ENCODE measurements at regions not wholly inside any gene's neighbourhood (a gene's known extent, or its start where the extent isn't known, plus 50 kb on each side); places are given as distances from the start of the nearest gene placed in this dataset.

GRCh38 chr18:68469049-68469625 is 245.8 kb downstream of the TMX3 start:
- H3K27ac ChIP-seq (ENCODE audit: low read depth): no peak overlapping the region
- no peak overlapping the region for H3K4me3 ChIP-seq (ENCODE audit: low read depth, low read length)
- H3K4me1 ChIP-seq (ENCODE audit: insufficient read depth): no peaks in the 10 kb centered on the region
- DNase-seq (ENCODE audit: extremely low spot score): no peak
- H3K36me3 ChIP-seq (ENCODE audit: insufficient read depth): no peaks in the 10 kb centered on the region
- WGBS: 67% methylated on average over 2 of the region's 2 CpGs

GRCh38 chr18:68467957-68468356 is 247.0 kb downstream of the TMX3 start:
- Histone ChIP-seq H3K27ac (ENCODE audit: low read depth) (no peak overlapping the region), H3K4me3 (ENCODE audit: low read depth, low read length) (no peak overlapping the region), H3K4me1 (ENCODE audit: insufficient read depth) (no peaks in the 10 kb centered on the region), H3K36me3 (ENCODE audit: insufficient read depth) (no peaks in the 10 kb centered on the region)
- WGBS: 67% methylated on average over 4 of the region's 4 CpGs
- no peak for DNase-seq (ENCODE audit: extremely low spot score)

DNA sequence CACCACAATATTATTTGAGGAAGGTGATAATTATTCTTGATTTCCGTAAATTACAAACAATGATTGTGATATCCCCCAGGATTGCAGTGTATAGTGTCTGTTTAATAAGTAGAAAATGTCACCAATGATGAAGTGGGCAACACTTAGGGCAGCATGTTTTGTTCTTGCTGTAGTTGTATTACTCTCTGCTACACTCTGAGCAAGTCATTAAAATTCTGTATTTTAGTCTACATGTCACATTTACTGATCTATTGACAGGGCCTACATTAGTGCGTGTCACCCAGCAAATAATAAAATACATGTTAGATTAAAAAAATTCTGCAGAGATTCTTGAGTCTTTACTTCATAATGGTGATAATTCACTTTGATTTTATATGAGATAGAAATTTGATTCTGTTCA is 247.6 kb downstream of the TMX3 start:
- Histone ChIP-seq H3K4me3 (ENCODE audit: low read depth, low read length) (no peak overlapping the region), H3K4me1 (ENCODE audit: insufficient read depth) (no peaks in the 10 kb centered on the region), H3K36me3 (ENCODE audit: insufficient read depth) (no peaks in the 10 kb centered on the region), H3K27ac (ENCODE audit: low read depth) (no peak overlapping the region)
- DNase-seq (ENCODE audit: extremely low spot score): no peak
- 99% methylated on average over 2 of the region's 2 CpGs for WGBS

DNA sequence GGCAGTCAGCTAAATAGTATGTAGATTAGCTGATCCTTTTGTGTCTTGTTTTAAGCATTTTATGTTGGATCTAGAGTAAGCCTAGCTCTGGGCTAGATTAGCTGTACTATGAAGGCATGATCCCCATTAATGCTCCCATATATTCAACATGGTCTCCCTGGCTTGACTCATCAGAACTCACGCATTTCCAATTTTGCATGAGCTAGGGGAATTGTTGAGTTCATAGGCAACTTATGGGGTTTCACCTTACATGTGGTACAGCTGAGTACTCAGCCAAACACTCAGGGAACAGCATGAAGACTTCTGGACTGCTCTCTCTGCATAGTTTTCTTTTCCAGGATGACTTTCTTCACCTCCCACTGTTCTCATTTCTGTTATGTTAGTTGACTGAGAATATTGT is 248.2 kb downstream of the TMX3 start:
- DNase-seq (ENCODE audit: extremely low spot score): no peak
- Histone ChIP-seq H3K4me3 (ENCODE audit: low read depth, low read length) (no peak overlapping the region), H3K36me3 (ENCODE audit: insufficient read depth) (no peaks in the 10 kb centered on the region), H3K4me1 (ENCODE audit: insufficient read depth) (no peaks in the 10 kb centered on the region), H3K27ac (ENCODE audit: low read depth) (no peak overlapping the region)
- 88% methylated on average over 1 of the region's 1 CpG for WGBS

DNA sequence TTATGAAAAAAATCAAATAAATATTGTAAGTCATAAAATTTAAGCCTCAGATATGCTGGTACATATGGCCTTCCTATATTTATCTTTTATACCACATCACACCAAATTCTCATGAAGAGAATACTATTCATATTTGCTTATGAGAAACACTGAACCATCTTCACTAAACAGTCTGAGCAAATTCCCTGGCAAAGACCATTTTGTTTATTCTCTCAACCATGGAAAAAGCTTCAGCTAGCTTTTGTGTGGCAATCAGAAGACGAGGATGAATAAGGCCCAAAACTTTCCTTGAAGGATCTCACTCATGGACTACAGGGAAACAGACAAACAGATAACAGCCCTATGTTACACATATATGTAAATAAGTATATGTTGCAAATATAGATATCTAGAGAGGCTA is 252.1 kb downstream of the TMX3 start:
- no peak for DNase-seq (ENCODE audit: extremely low spot score)
- H3K4me3 ChIP-seq (ENCODE audit: low read depth, low read length): no peak overlapping the region
- no peaks in the 10 kb centered on the region for H3K36me3 ChIP-seq (ENCODE audit: insufficient read depth)
- no peak overlapping the region for H3K27ac ChIP-seq (ENCODE audit: low read depth)
- WGBS: 36% methylated on average over 1 of the region's 1 CpG
- H3K4me1 ChIP-seq (ENCODE audit: insufficient read depth): no peaks in the 10 kb centered on the region

GRCh38 chr18:68462148-68462547 is 252.8 kb downstream of the TMX3 start:
- Histone ChIP-seq H3K4me3 (ENCODE audit: low read depth, low read length) (no peak overlapping the region), H3K27ac (ENCODE audit: low read depth) (no peak overlapping the region), H3K36me3 (ENCODE audit: insufficient read depth) (no peaks in the 10 kb centered on the region), H3K4me1 (ENCODE audit: insufficient read depth) (no peaks in the 10 kb centered on the region)
- DNase-seq (ENCODE audit: extremely low spot score): no peak
- WGBS: 73% methylated on average over 1 of the region's 1 CpG

- Histone ChIP-seq H3K4me1 (ENCODE audit: insufficient read depth) (no peaks in the 10 kb centered on the region), H3K36me3 (ENCODE audit: insufficient read depth) (no peaks in the 10 kb centered on the region), H3K27ac (ENCODE audit: low read depth) (no peak overlapping the region), H3K4me3 (ENCODE audit: low read depth, low read length) (no peak overlapping the region)
- no peak for DNase-seq (ENCODE audit: extremely low spot score)
- WGBS: 49% methylated on average over 3 of the region's 3 CpGs
Observed at GRCh38 chr18:68461481-68462018, 253.4 kb downstream of the TMX3 start.

- Histone ChIP-seq H3K4me3 (ENCODE audit: low read depth, low read length) (no peak overlapping the region), H3K27ac (ENCODE audit: low read depth) (no peak overlapping the region), H3K36me3 (ENCODE audit: insufficient read depth) (no peaks in the 10 kb centered on the region), H3K4me1 (ENCODE audit: insufficient read depth) (no peaks in the 10 kb centered on the region)
- WGBS: 95% methylated on average over 12 of the region's 12 CpGs
- DNase-seq (ENCODE audit: extremely low spot score): no peak
Observed at GRCh38 chr18:68459968-68460367, 254.9 kb downstream of the TMX3 start.

- DNase-seq (ENCODE audit: extremely low spot score): peak; percentile 8
- Histone ChIP-seq H3K27ac (ENCODE audit: low read depth) (no peak overlapping the region), H3K4me1 (ENCODE audit: insufficient read depth) (no peaks in the 10 kb centered on the region), H3K36me3 (ENCODE audit: insufficient read depth) (no peaks in the 10 kb centered on the region), H3K4me3 (ENCODE audit: low read depth, low read length) (no peak overlapping the region)
- 68% methylated on average over 4 of the region's 4 CpGs for WGBS
Observed at GRCh38 chr18:68456985-68457384, 257.9 kb downstream of the TMX3 start.

GRCh38 chr18:68455229-68455603 is 259.7 kb downstream of the TMX3 start:
- H3K4me1 ChIP-seq (ENCODE audit: insufficient read depth): no peaks in the 10 kb centered on the region
- no peaks in the 10 kb centered on the region for H3K36me3 ChIP-seq (ENCODE audit: insufficient read depth)
- DNase-seq (ENCODE audit: extremely low spot score): no peak
- H3K4me3 ChIP-seq (ENCODE audit: low read depth, low read length): no peak overlapping the region
- H3K27ac ChIP-seq (ENCODE audit: low read depth): no peak overlapping the region

- Histone ChIP-seq H3K4me1 (ENCODE audit: insufficient read depth) (no peaks in the 10 kb centered on the region), H3K4me3 (ENCODE audit: low read depth, low read length) (no peak overlapping the region), H3K36me3 (ENCODE audit: insufficient read depth) (no peaks in the 10 kb centered on the region), H3K27ac (ENCODE audit: low read depth) (no peak overlapping the region)
- no peak for DNase-seq (ENCODE audit: extremely low spot score)
- 67% methylated on average over 3 of the region's 3 CpGs for WGBS
Observed at GRCh38 chr18:68454511-68455228, 260.2 kb downstream of the TMX3 start.

DNA sequence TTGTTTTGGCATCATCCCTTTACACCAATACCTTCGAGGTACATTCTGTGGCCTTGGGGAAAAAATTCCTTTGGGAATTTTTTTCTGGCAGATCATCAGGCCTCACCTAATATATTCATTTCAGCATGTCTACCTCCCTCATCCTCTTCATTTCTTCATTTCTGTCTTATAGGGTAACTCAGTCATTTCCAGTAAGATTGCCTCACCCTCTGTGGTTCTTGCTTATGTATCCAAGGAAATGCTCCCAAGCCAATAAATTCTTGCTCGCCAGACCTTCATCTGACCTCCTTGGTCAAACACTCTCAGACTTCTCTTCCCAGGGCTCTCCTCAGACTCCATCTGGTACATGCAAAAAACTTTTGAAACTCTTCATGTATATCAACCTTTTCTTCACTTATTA is 265.6 kb downstream of the TMX3 start:
- Histone ChIP-seq H3K4me3 (ENCODE audit: low read depth, low read length) (no peak overlapping the region), H3K4me1 (ENCODE audit: insufficient read depth) (no peaks in the 10 kb centered on the region), H3K36me3 (ENCODE audit: insufficient read depth) (no peaks in the 10 kb centered on the region), H3K27ac (ENCODE audit: low read depth) (no peak overlapping the region)
- DNase-seq (ENCODE audit: extremely low spot score): no peak
- WGBS: 88% methylated on average over 2 of the region's 2 CpGs

- H3K4me1 ChIP-seq (ENCODE audit: insufficient read depth): no peaks in the 10 kb centered on the region
- DNase-seq (ENCODE audit: extremely low spot score): no peak
- H3K36me3 ChIP-seq (ENCODE audit: insufficient read depth): no peaks in the 10 kb centered on the region
- WGBS: 89% methylated on average over 1 of the region's 1 CpG
- no peak overlapping the region for H3K4me3 ChIP-seq (ENCODE audit: low read depth, low read length)
- H3K27ac ChIP-seq (ENCODE audit: low read depth): no peak overlapping the region
Observed at GRCh38 chr18:68448736-68449135, 266.2 kb downstream of the TMX3 start.

- H3K4me3 ChIP-seq (ENCODE audit: low read depth, low read length): no peak overlapping the region
Observed at GRCh38 chr18:68447286-68447685, 267.6 kb downstream of the TMX3 start.

More at GRCh38 chr18:68447286-68447685, 267.6 kb downstream of the TMX3 start:
- DNase-seq (ENCODE audit: extremely low spot score): no peak
- Histone ChIP-seq H3K4me1 (ENCODE audit: insufficient read depth) (no peaks in the 10 kb centered on the region), H3K27ac (ENCODE audit: low read depth) (no peak overlapping the region), H3K36me3 (ENCODE audit: insufficient read depth) (no peaks in the 10 kb centered on the region)
- WGBS: 89% methylated on average over 1 of the region's 1 CpG

Data from urinary bladder (tissue), 3 donors.